Neural progenitor cell (in vitro differentiated cells): ENCODE measurements at regions not wholly inside any gene's neighbourhood (a gene's known extent, or its start where the extent isn't known, plus 50 kb on each side); places are given as distances from the start of the nearest gene placed in this dataset.

Experiments used
- DNase-seq: peaks from one replicate; pipeline ENCODE4 v3.0.0-alpha.2; 2016; ENCODE audit warnings: low spot score
- H2AFZ ChIP-seq: fragments of 200-600 bp; sonication (generic); replicated peaks from 2 replicates; pipeline ENCODE4 v1.6.1; 2016; ENCODE audit warnings: antibody characterized with exemption
- H3F3A ChIP-seq: fragments of 200-600 bp; sonication (generic); 2 replicates; pipeline ENCODE4 v1.6.1; 2016; ENCODE audit warnings: antibody characterized with exemption, low read depth
- H3K27ac ChIP-seq: fragments of 200-600 bp; sonication (generic); 2 replicates; pipeline ENCODE4 v1.5.1; 2016; ENCODE audit warnings: mild to moderate bottlenecking
- H3K27me3 ChIP-seq: fragments of 200-600 bp; sonication (generic); 2 replicates; pipeline ENCODE4 v1.6.1; 2016; ENCODE audit warnings: mild to moderate bottlenecking, moderate library complexity
- H3K36me3 ChIP-seq: fragments of 200-600 bp; sonication (generic); 2 replicates; pipeline ENCODE4 v1.5.1; 2016
- H3K4me1 ChIP-seq: fragments of 200-600 bp; sonication (generic); 2 replicates; pipeline ENCODE4 v1.6.1; 2016; ENCODE audit warnings: mixed run types
- H3K4me2 ChIP-seq: fragments of 200-600 bp; sonication (generic); 2 replicates; pipeline ENCODE4 v1.6.1; 2016
- H3K4me3 ChIP-seq: fragments of 200-600 bp; sonication (generic); 2 replicates; pipeline ENCODE4 v1.5.1; 2016
- H3K79me2 ChIP-seq: fragments of 200-600 bp; sonication (generic); 2 replicates; pipeline ENCODE4 v1.6.1; 2016; ENCODE audit warnings: low read depth
- H3K9ac ChIP-seq: fragments of 200-600 bp; sonication (generic); 2 replicates; pipeline ENCODE4 v1.6.1; 2016
- H3K9me3 ChIP-seq: fragments of 200-600 bp; sonication (generic); 2 replicates; pipeline ENCODE4 v1.5.1; 2016; ENCODE audit warnings: low read depth
- H4K20me1 ChIP-seq: fragments of 200-600 bp; sonication (generic); 2 replicates; pipeline ENCODE4 v1.6.1; 2016; ENCODE audit warnings: low read depth
- H3K27ac Mint-ChIP-seq: 3 replicates; pipeline ENCODE4 v1.8.0; 2021; ENCODE audit warnings: mixed read lengths
- H3K27me3 Mint-ChIP-seq: 2 replicates; pipeline ENCODE4 v1.8.0; 2022; ENCODE audit warnings: low read depth, mild to moderate bottlenecking, inconsistent platforms, moderate library complexity, mixed read lengths; ENCODE audit not compliant: insufficient read depth
- H3K36me3 Mint-ChIP-seq: 3 replicates; pipeline ENCODE4 v1.8.0; 2021; ENCODE audit warnings: mixed read lengths
- H3K4me1 Mint-ChIP-seq: 3 replicates; pipeline ENCODE4 v1.8.0; 2021; ENCODE audit warnings: mixed read lengths
- H3K4me3 Mint-ChIP-seq: 3 replicates; pipeline ENCODE4 v1.8.0; 2021; ENCODE audit warnings: mild to moderate bottlenecking, moderate library complexity, mixed read lengths
- H3K9me3 Mint-ChIP-seq: 3 replicates; pipeline ENCODE4 v1.8.0; 2020; ENCODE audit warnings: mixed read lengths
- CTCF ChIP-seq: fragments of 200-600 bp; sonication (generic); IDR thresholded peaks from 2 replicates; pipeline ENCODE4 v1.5.1; 2017; ENCODE audit warnings: antibody characterized with exemption, mild to moderate bottlenecking
- EZH2 ChIP-seq: fragments of 200-600 bp; sonication (generic); IDR thresholded peaks from 2 replicates; pipeline ENCODE4 v1.6.1; 2017; ENCODE audit warnings: antibody characterized with exemption, mild to moderate bottlenecking, moderate library complexity
- EZH2phosphoT487 ChIP-seq: fragments of 200-600 bp; sonication (generic); IDR thresholded peaks from 2 replicates; pipeline ENCODE4 v1.6.1; 2017; ENCODE audit warnings: antibody characterized with exemption

DNA sequence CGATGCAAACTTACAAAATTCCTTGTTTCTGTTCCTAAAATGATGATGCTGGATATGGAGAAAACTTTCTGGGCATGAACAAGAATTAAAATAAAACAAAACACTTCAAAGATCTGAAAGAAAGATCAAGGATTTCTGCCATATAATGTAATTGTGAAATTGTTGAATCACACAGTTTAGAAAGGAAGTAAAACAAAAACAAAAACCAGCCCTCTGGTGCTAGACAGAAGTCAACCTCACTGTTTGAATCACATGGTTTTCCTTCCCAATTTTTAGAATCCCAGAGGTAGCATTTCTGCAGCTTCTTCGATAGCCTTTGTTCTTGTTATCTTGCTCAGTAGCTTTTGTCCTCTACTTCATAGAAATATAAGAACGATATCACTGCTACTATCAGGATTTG, 118.2 kb upstream of the ARGLU1 start:
- no peaks in the 10 kb centered on the region for H3K36me3 Mint-ChIP-seq
- H3K9ac ChIP-seq: no peak overlapping the region
- no peak for TF ChIP-seq CTCF
- TF ChIP-seq EZH2phosphoT487: no peak
- no peak for TF ChIP-seq EZH2
- no peak overlapping the region for H3K4me3 Mint-ChIP-seq
- no peaks in the 10 kb centered on the region for H3K9me3 Mint-ChIP-seq
- H3K4me1 ChIP-seq: peaks cover 53% of the 10 kb centered on the region
- H3K79me2 ChIP-seq: no peaks in the 10 kb centered on the region
- H3K27me3 ChIP-seq: no peaks in the 10 kb centered on the region
- H3K4me2 ChIP-seq: no peak overlapping the region
- no peak overlapping the region for H3K4me3 ChIP-seq
- H3K4me1 Mint-ChIP-seq: peaks cover 46% of the 10 kb centered on the region
- no peaks in the 10 kb centered on the region for H3K36me3 ChIP-seq
- H3K27ac ChIP-seq: no peak overlapping the region
- peaks cover 4% of the 10 kb centered on the region for H3K27me3 Mint-ChIP-seq
- peak overlapping the region; percentile 21 for H2AFZ ChIP-seq
- H3K27ac Mint-ChIP-seq: no peak overlapping the region
- peaks cover 28% of the 10 kb centered on the region for H3F3A ChIP-seq
- H3K9me3 ChIP-seq: no peaks in the 10 kb centered on the region
- no peaks in the 10 kb centered on the region for H4K20me1 ChIP-seq
- no peak for DNase-seq

DNA sequence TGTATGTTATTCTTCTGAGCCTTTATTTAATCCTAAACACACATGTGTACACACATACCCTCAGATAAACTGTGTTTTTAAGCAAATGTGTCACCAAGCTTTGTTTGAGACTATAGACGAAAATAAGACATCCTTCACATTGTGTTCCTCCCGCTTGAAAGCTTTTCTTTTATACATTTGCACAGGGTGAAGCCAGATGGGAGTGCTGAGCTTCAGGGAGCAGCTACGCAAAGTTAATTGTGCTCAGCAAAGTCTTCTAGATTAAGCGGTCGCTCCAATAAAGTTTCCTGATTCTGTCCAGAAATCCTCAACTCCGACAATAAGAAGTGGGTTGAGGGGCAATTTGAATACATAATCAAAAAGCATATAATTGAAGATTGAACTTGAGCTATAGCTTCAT, 117.2 kb upstream of the ARGLU1 start:
- H3K27me3 Mint-ChIP-seq: peaks cover 4% of the 10 kb centered on the region
- H3K9ac ChIP-seq: no peak overlapping the region
- H3K9me3 Mint-ChIP-seq: no peaks in the 10 kb centered on the region
- no peaks in the 10 kb centered on the region for H3K79me2 ChIP-seq
- H3K4me3 ChIP-seq: no peak overlapping the region
- H3K4me2 ChIP-seq: peak overlapping the region; percentile 45
- H3K27me3 ChIP-seq: no peaks in the 10 kb centered on the region
- H3K27ac Mint-ChIP-seq: no peak overlapping the region
- H3K4me1 Mint-ChIP-seq: peaks cover 50% of the 10 kb centered on the region
- no peak overlapping the region for H2AFZ ChIP-seq
- peaks cover 33% of the 10 kb centered on the region for H3F3A ChIP-seq
- no peak for TF ChIP-seq EZH2phosphoT487
- TF ChIP-seq CTCF: no peak
- no peak for TF ChIP-seq EZH2
- peaks cover 63% of the 10 kb centered on the region for H3K4me1 ChIP-seq
- H4K20me1 ChIP-seq: no peaks in the 10 kb centered on the region
- no peaks in the 10 kb centered on the region for H3K36me3 Mint-ChIP-seq
- no peak overlapping the region for H3K27ac ChIP-seq
- H3K4me3 Mint-ChIP-seq: no peak overlapping the region
- peak; percentile 59 for DNase-seq
- H3K9me3 ChIP-seq: no peaks in the 10 kb centered on the region
- H3K36me3 ChIP-seq: no peaks in the 10 kb centered on the region

DNA sequence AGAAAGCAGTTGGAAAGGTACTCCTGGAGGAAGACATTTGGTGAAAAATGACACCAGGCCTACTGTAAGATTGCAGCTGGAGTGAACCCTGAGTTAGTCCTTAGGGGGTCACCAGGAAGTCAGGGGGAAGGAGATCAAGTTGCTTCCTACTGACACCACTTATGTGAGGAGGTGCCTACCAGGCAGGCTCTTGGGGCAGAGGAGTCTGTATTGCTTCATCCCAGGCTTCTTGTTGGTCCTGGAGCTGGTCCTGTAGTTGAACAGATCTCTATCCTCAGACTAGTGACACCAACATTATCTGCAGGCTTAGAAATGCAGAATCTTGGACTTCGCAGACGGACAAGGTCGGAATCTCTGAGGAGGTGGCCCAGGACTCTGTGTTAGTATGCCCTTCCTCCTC, 116.0 kb upstream of the ARGLU1 start:
- no peak overlapping the region for H2AFZ ChIP-seq
- H3K9me3 Mint-ChIP-seq: no peaks in the 10 kb centered on the region
- H3K4me1 ChIP-seq: peaks cover 70% of the 10 kb centered on the region
- H3K4me3 Mint-ChIP-seq: no peak overlapping the region
- no peaks in the 10 kb centered on the region for H4K20me1 ChIP-seq
- DNase-seq: no peak
- H3K27me3 Mint-ChIP-seq: peaks cover 6% of the 10 kb centered on the region
- no peaks in the 10 kb centered on the region for H3K9me3 ChIP-seq
- H3K4me2 ChIP-seq: no peak overlapping the region
- H3F3A ChIP-seq: peaks cover 36% of the 10 kb centered on the region
- H3K36me3 ChIP-seq: no peaks in the 10 kb centered on the region
- no peaks in the 10 kb centered on the region for H3K79me2 ChIP-seq
- no peaks in the 10 kb centered on the region for H3K27me3 ChIP-seq
- H3K4me1 Mint-ChIP-seq: peaks cover 58% of the 10 kb centered on the region
- H3K27ac Mint-ChIP-seq: no peak overlapping the region
- H3K9ac ChIP-seq: no peak overlapping the region
- no peaks in the 10 kb centered on the region for H3K36me3 Mint-ChIP-seq
- no peak overlapping the region for H3K27ac ChIP-seq
- no peak overlapping the region for H3K4me3 ChIP-seq
- TF ChIP-seq CTCF (no peak), EZH2phosphoT487 (no peak), EZH2 (no peak)

- no peaks in the 10 kb centered on the region for H3K9me3 ChIP-seq
- H3K36me3 Mint-ChIP-seq: no peaks in the 10 kb centered on the region
- TF ChIP-seq CTCF: no peak
- TF ChIP-seq EZH2: no peak
- TF ChIP-seq EZH2phosphoT487: no peak
- H3F3A ChIP-seq: peaks cover 36% of the 10 kb centered on the region
- H3K36me3 ChIP-seq: no peaks in the 10 kb centered on the region
- no peak overlapping the region for H3K27ac ChIP-seq
- no peak for DNase-seq
- peaks cover 70% of the 10 kb centered on the region for H3K4me1 ChIP-seq
- no peaks in the 10 kb centered on the region for H3K9me3 Mint-ChIP-seq
- H3K9ac ChIP-seq: no peak overlapping the region
- H3K4me1 Mint-ChIP-seq: peaks cover 61% of the 10 kb centered on the region
- no peak overlapping the region for H2AFZ ChIP-seq
- no peaks in the 10 kb centered on the region for H3K79me2 ChIP-seq
- peaks cover 6% of the 10 kb centered on the region for H3K27me3 Mint-ChIP-seq
- peak overlapping the region; percentile 40 for H3K27ac Mint-ChIP-seq
- H3K27me3 ChIP-seq: no peaks in the 10 kb centered on the region
- no peak overlapping the region for H3K4me3 Mint-ChIP-seq
- H3K4me2 ChIP-seq: no peak overlapping the region
- no peak overlapping the region for H3K4me3 ChIP-seq
- H4K20me1 ChIP-seq: no peaks in the 10 kb centered on the region
These were observed 115.2 kb upstream of the ARGLU1 start for GRCh38 chr13:106683179-106683578.
